NCI-H1048 (cell line): ENCODE measurements at regions not wholly inside any gene's neighbourhood (a gene's known extent, or its start where the extent isn't known, plus 50 kb on each side); places are given as distances from the start of the nearest gene placed in this dataset.

Experiments used
- DNase-seq: peaks from one replicate; lab custom pipeline; 2025; lab: John Stamatoyannopoulos, UW

DNA sequence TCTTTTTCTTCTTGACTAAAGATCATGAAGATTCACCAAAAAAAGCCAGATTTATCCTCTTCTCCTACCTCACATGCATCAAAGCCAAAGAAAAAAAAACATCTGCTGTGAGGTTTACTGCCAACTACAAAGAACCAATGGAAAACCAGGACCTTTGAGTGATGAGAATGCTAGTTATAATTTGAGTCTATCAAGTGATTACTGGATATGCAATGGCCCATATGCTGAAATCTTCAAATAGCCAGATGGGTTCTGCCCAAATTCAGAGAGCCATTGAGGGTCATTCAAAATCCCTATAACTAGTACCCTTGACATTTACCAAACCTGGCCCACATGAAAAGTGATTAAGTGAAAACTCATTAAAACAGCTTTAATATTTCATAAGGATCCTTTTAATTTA, 78.4 kb upstream of the ACO1 start:
- DNase-seq: no peak

DNA sequence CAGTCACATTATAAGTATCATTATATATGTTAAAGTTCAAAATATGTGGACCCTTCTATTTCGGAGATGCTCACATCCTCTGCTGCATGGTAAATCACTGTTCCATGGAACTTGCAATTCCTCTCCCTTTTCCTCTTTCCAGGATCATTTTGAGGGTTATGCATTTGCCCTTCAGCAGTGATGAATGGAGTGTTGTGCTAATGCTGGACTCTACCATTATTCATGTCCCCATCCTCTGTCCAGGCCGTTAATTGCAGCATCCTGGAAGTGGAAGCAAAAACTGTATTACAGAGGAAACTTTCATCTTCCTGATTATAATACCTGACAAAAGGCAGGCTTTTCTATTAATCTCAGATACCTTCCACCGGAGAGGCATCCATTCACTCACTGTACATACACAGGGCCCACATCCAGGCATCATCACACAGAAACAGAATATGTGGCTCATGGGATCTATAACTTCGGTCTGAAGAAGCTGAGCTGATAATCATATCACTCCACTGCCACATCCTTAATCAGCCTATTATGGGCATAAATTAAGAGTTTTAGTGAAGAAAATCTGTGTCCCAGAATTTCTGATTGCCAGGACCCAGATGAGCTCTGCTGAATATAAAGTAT, 65.0 kb upstream of the ACO1 start:
- DNase-seq: no peak

- DNase-seq: no peak
Measured at GRCh38 chr9:32322622-32323021, 61.8 kb upstream of the ACO1 start.

DNA sequence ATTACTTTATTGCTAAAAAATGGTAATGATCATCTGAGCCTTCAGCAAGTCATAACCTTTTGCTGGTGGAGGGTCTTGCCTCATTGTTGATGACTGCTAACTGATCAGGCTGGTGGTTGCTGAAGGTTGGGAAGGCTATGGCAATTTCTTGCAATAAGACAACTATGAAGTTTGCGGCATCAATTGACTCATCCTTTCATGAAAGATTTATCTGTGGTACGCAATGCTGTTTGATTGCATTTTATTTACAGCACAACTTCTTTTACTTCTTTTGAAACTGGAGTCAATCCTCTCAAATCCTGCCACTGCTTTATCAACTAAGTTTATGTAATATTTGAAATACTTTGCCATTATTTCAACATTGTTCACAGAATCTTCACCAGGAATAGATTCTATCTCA, 58.3 kb upstream of the ACO1 start:
- DNase-seq: no peak

- no peak for DNase-seq
Measured at GRCh38 chr9:32331240-32331639, 53.2 kb upstream of the ACO1 start.

GRCh38 chr9:32334112-32334511, 50.3 kb upstream of the ACO1 start:
- DNase-seq: no peak
